ENCODE measurements at regions not wholly inside any gene's neighbourhood (a gene's known extent, or its start where the extent isn't known, plus 50 kb on each side); places are given as distances from the start of the nearest gene placed in this dataset.

GRCh38 chr1:34650090-34650489 is 104.8 kb upstream of the GJB5 start:
- H4K20me1 ChIP-seq (replicated peaks; ENCODE audit: insufficient read depth): no peaks in the 10 kb centered on the region
- no peak for DNase-seq (ENCODE audit: low spot score)

More at GRCh38 chr1:34650090-34650489, 104.8 kb upstream of the GJB5 start:
- H3K27ac ChIP-seq (ENCODE audit: low read depth): no peak overlapping the region
- Mint-ChIP-seq H3K4me3 (no peak overlapping the region), H3K4me1 (peaks cover 27% of the 10 kb centered on the region), H3K36me3 (ENCODE audit: low read depth) (no peaks in the 10 kb centered on the region), H3K9me3 (no peaks in the 10 kb centered on the region), H3K27me3 (ENCODE audit: insufficient read depth, low read depth, poor library complexity) (peaks cover 12% of the 10 kb centered on the region), H3K27ac (no peak overlapping the region)
- H3F3A ChIP-seq (replicated peaks; ENCODE audit: low read depth): no peaks in the 10 kb centered on the region
- H3K79me2 ChIP-seq (replicated peaks; ENCODE audit: insufficient read depth): no peaks in the 10 kb centered on the region
- H2AFZ ChIP-seq: no peak overlapping the region
- no peak overlapping the region for H3K4me2 ChIP-seq
- H3K4me3 ChIP-seq: no peak overlapping the region
- H3K9me2 ChIP-seq (ENCODE audit: insufficient read depth): 0 out of 2 replicates have a peak, but pooled peaks cover 5% of the 10 kb centered on the region
- H3K4me1 ChIP-seq (ENCODE audit: insufficient read depth): peaks cover 16% of the 10 kb centered on the region
- no peak for ATAC-seq
- no peaks in the 10 kb centered on the region for H3K36me3 ChIP-seq (ENCODE audit: insufficient read depth)
- no peaks in the 10 kb centered on the region for H3K27me3 ChIP-seq (ENCODE audit: insufficient read depth)
- TF ChIP-seq STAT1 (IDR thresholded peaks at IDR 0.05; ENCODE audit: unreplicated experiment): no peak
- TF ChIP-seq POLR2AphosphoS5 (IDR thresholded peaks at IDR 0.05; ENCODE audit: low read depth): no peak
- no peak for TF ChIP-seq REST (IDR thresholded peaks at IDR 0.05; ENCODE audit: unreplicated experiment)
- TF ChIP-seq CTCF (conservative IDR thresholded peaks at IDR 0.05; ENCODE audit: low read depth in 2 of 2): no peak
- no peak for TF ChIP-seq ZNF462 (CRISPR knock-in tag; IDR thresholded peaks at IDR 0.05)
- TF ChIP-seq EZH2 (IDR thresholded peaks at IDR 0.05; ENCODE audit: low read depth, unreplicated experiment): no peak

Measured in GM23338 (cell line).